Muscle of back (tissue), 3 donors: ENCODE measurements at regions not wholly inside any gene's neighbourhood (a gene's known extent, or its start where the extent isn't known, plus 50 kb on each side); places are given as distances from the start of the nearest gene placed in this dataset.

ENCODE experiments used
- DNase-seq, 3 donors: peaks; one replicate each; pipeline versions ENCODE4 v3.0.0 to v3.0.0-alpha.2; 2013

DNA sequence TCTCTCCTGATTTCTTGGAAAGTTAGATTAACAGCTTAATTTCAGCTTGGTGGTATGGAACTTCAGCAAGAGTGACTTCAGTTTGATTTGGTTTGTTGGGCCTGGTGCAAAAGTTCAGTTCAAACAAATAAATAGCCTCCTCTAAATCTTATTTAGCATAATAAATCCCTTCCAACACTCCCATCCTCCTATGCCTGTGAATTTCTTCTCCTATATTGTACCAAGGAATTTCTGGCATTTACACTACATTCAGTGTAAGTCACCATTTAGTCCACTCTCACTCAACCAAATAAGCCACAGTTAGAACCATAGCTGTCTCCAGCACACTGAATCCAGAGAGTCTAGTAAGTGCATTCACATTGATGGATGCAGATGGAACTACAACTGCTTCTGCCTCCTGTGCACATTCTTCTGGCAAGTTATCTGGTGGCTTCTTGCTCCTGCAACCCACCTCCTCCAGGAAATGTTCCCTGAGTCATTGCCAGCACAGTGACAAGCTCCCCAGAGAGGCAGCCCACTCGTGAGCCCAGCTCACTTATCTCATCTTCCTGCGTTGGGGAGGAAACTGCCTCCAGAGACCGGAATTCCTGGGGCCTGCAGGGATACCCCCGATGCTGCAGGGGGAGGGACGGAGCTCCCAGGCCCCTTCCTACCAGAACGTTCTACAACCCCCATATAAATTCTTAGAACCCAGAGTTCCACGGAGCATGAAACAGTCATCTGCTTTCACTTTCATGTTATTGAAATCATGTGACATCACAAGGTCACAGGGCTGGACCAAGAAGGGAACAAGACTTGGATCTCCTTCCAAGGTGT, 318.3 kb downstream of the PHKB start:
- no peak for DNase-seq

DNA sequence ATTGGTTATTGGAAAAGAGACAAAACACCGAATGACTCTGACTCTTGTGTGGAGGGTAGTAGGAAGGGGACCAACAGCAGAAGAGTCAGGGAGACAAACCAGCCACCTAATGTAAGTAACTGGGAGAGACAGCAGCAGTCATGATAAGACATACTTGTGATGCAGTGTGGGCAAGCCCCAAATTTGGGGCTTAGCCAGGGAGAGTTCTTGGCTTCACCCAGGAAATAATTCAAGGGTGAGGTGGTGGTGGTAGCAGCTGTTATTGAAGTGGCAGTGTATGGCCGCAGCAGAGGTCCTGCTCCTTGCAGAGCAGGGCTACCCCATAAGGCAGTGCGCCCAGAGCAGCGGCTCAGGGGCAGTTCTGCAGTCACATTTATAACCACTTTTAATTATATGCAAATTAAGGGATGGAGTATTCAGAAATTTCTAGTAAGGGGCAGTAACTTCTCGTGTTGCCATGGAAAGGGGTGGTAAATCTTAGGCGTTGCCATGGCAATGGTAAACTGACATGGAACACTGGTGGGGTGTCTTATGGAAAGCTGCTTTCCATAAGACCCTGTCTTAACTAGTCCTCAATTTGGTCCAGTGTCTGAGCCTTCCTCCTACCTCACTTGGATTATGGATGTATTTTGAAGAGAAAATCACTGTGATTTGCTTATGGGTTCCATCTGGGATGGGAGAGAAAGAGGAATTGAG, 317.1 kb downstream of the PHKB start:
- no peak for DNase-seq

DNA sequence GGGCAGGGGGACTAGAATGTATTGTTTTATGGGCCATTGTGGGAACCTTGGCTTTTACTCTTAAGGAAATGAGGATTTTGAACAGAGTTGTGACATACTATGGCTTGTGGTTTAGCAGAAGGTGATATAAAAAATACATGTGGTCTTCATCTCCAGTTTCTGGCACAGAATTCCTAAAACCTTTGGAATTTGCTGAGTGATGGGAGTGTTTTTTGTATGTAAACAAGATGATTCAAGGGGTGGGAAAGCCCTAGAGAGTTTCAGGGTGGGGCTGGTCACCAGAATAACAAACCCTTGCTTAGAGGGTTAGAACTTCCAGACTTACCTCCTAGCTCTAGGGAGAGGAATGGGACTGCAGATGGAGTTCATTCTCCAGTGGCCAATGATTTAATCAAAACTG, 316.1 kb downstream of the PHKB start:
- peak in 1 of 3 donors; percentile 13 for DNase-seq

DNA sequence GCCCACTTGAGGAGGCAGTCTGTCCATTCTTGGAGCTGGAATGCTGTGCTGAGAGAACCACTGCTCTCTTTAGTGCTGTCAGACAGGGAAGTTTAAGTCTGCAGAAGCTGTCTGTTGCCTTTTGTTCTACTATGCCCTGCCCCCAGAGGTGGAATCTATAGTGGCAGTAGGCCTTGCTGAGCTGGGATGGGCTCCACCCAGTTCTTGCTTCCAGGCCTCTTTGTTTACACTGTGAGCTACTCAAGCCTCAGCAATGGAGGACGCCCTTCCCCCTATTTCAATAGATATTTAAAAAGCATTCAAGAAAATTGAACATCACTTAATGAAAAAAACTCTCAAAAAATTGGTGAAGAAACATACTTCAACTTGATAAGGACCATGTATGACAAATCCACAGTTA, 313.5 kb downstream of the PHKB start:
- DNase-seq = no peak

DNA sequence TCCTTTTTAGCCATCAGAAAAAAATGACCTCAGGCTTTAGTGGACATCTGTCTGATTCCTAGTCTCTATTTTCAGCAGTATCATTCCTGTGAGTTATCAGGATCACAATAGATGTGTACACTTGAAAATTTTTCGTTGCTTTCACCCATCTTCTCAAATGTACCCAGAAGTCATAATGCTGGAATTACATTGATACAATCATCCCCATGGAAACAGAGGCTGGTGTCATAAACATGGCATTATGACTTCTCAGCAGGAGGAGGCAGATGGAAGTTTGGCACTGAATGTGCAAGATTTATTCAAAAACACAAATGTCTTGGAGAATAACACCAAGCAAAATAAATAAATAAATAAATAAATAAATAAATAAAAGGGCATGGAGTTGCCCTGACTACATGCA, 292.5 kb downstream of the PHKB start:
- DNase-seq = no peak
